Sigmoid colon (tissue), 4 donors: ENCODE measurements at regions not wholly inside any gene's neighbourhood (a gene's known extent, or its start where the extent isn't known, plus 50 kb on each side); places are given as distances from the start of the nearest gene placed in this dataset.

Experiments used
- CTCF ChIP-seq, 4 experiments: fragments of 450-650 bp in 3 of 4; fragments of 200-600 bp in 1 of 4; IDR thresholded peaks; one replicate each; pipeline ENCODE4 v1.5.1; 2016 to 2019; ENCODE audit warnings: antibody characterized with exemption in 4 of 4, mild to moderate bottlenecking in 3 of 4, moderate library complexity in 2 of 4
- POLR2A ChIP-seq, 2 donors: fragments of 450-650 bp; IDR thresholded peaks; one replicate each; pipeline ENCODE4 v1.6.1; 2016; ENCODE audit warnings: antibody characterized with exemption in 2 of 2, mild to moderate bottlenecking in 2 of 2, moderate library complexity in 2 of 2
- POLR2AphosphoS5 ChIP-seq, 4 donors: sonication (generic); formaldehyde crosslinking; IDR thresholded peaks; one replicate each; pipeline ENCODE4 v1.6.1; 2017; ENCODE audit warnings: antibody characterized with exemption in 4 of 4

GRCh38 chr18:22871809-22872525, 61.2 kb upstream of the RBBP8 start:
- no peak for TF ChIP-seq CTCF (IDR thresholded peaks at IDR 0.05)
- no peak for TF ChIP-seq POLR2AphosphoS5 (IDR thresholded peaks at IDR 0.05)
- no peak for TF ChIP-seq POLR2A (IDR thresholded peaks at IDR 0.05)
